GM12865 (cell line): ENCODE measurements at regions not wholly inside any gene's neighbourhood (a gene's known extent, or its start where the extent isn't known, plus 50 kb on each side); places are given as distances from the start of the nearest gene placed in this dataset.

Experiments
- DNase-seq: peaks from one replicate; pipeline ENCODE4 v3.0.0; 2010; ENCODE audit warnings: low read depth
- H3K4me3 ChIP-seq: 2 replicates; pipeline ENCODE4 v1.5.1; 2011; ENCODE audit warnings: mild to moderate bottlenecking, low read depth, low read length, control low read depth
- CTCF ChIP-seq: IDR thresholded peaks from 2 replicates; pipeline ENCODE4 v1.5.1; 2011; ENCODE audit warnings: low read length, control low read depth, low read depth, inconsistent platforms; ENCODE audit not compliant: insufficient read depth; ENCODE audit errors: missing control alignments

GRCh38 chr13:50521831-50522149 is 321.7 kb downstream of the DLEU7 start:
- no peak for TF ChIP-seq CTCF
- H3K4me3 ChIP-seq: no peak overlapping the region
- no peak for DNase-seq

- no peak for DNase-seq
- H3K4me3 ChIP-seq: no peak overlapping the region
- no peak for TF ChIP-seq CTCF
Measured at GRCh38 chr13:50522506-50522905, 321.0 kb downstream of the DLEU7 start.

DNA sequence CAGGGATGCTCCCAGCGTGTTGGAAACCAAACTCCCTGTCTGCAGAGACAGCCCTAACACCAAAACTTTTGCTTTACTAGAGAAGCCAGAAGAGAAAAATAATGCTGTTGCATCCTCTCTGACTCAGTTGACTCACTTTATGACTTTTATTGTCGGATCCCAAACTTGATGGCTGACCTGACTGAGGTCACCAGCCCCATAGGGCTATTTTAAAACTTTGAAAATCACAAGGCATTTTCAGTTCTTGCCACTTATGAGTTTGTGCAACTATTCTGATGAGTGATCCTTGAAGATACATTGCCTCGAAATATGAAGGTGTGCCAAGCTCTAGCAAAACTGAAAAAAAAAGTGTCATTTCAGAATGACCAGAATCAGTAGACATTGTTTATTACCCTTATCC is 320.2 kb downstream of the DLEU7 start:
- DNase-seq: no peak
- TF ChIP-seq CTCF: no peak
- H3K4me3 ChIP-seq: no peak overlapping the region

DNA sequence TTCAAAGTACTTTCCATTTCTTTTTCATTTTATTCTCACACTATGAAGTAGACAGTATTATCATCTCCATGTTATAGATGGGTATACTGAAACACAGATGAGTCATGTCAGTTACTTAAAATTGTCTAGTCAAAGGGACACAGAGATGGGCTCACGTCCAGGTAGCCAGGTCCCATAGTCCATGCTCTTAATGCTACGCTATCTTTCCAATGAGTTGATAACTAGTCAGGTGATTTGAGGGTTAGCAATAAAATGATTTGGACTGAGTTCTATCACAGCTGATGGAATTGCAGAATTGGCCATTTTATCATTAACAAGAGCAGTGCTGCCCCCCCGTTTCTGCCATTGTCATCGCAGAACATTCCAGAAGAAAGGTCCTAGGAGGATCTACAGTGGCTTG is 318.9 kb downstream of the DLEU7 start:
- no peak overlapping the region for H3K4me3 ChIP-seq
- no peak for TF ChIP-seq CTCF
- no peak for DNase-seq

DNA sequence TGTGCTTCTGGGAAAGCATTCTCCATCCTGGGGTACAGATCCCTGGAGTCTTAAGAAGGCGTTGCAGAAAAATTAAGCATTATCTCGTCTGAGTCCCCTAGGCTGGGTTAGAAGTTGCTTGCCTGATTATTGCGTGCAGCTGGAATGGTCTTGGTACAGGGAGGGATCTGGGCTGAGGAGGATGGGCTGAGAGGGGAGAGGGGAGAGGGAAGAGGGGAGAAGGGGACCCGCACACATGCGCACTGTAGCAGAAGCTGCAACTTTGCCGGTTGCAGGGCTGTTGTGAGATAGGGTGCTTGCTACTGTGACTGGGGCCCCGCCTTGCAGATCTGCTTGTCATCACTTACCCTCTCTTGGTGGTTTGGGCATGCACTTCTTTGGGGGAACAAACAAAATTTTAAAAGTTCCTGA is 316.8 kb downstream of the DLEU7 start:
- TF ChIP-seq CTCF: no peak
- DNase-seq: no peak
- no peak overlapping the region for H3K4me3 ChIP-seq

DNA sequence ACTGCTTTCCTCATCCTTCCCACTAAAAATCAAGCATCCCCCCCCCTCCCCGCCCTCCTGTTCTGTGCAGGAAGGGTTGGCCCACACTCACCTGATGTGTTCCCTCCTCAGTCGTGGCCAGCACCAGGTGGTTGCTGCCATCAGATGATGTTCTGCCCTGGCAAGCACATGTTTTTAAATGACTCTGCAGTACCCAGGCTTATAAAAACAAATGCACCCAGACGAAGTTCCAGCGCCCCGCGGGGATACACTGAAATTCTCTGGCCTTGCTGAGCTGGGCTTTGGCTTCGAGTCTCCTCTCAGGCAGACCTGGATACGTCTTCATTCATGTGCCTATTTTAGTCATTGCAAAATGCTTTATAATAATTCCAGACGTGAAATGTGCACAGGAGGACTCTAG is 316.3 kb downstream of the DLEU7 start:
- H3K4me3 ChIP-seq: no peak overlapping the region
- TF ChIP-seq CTCF: no peak
- no peak for DNase-seq

GRCh38 chr13:50527612-50528509 is 315.6 kb downstream of the DLEU7 start:
- no peak overlapping the region for H3K4me3 ChIP-seq
- TF ChIP-seq CTCF: no peak
- no peak for DNase-seq
